OCI-LY3 (cell line): ENCODE measurements at regions not wholly inside any gene's neighbourhood (a gene's known extent, or its start where the extent isn't known, plus 50 kb on each side); places are given as distances from the start of the nearest gene placed in this dataset.

Source experiments
- H2AFZ ChIP-seq: fragments of 200-600, 300-600 bp; shearing (Covaris generic); 2 replicates; pipeline ENCODE4 v1.6.0; 2014; ENCODE audit warnings: antibody characterized with exemption, low read depth, low read length
- H3K27ac ChIP-seq: fragments of 200-600, 300-600 bp; sonication (generic); 2 replicates; pipeline ENCODE4 v1.5.1; 2014; ENCODE audit warnings: mild to moderate bottlenecking, low read length, moderate library complexity, mixed read lengths
- H3K27me3 ChIP-seq: fragments of 200-600, 300-600 bp; sonication (generic); 2 replicates; pipeline ENCODE4 v1.6.1; 2014; ENCODE audit warnings: low read depth, low read length, mixed read lengths
- H3K36me3 ChIP-seq: fragments of 200-600, 300-600 bp; sonication (generic); replicated peaks from 2 replicates; pipeline ENCODE3; 2014; ENCODE audit warnings: low read depth, low read length, mixed read lengths
- H3K4me1 ChIP-seq: fragments of 300-600, 200-600 bp; sonication (generic); 2 replicates; pipeline ENCODE4 v1.6.1; 2014; ENCODE audit warnings: low read length, mixed read lengths
- H3K4me2 ChIP-seq: fragments of 200-600, 300-600 bp; sonication (generic); 2 replicates; pipeline ENCODE4 v1.6.1; 2014; ENCODE audit warnings: low read length, mixed read lengths
- H3K4me3 ChIP-seq: fragments of 300-600, 200-600 bp; sonication (generic); 2 replicates; pipeline ENCODE4 v1.5.1; 2014; ENCODE audit warnings: antibody characterized with exemption, mild to moderate bottlenecking, low read length, moderate library complexity
- H3K79me2 ChIP-seq: fragments of 300-600, 200-600 bp; shearing (Covaris generic); 2 replicates; pipeline ENCODE4 v1.6.1; 2014; ENCODE audit warnings: mild to moderate bottlenecking, low read length, mixed read lengths
- H3K9ac ChIP-seq: fragments of 300-600, 200-600 bp; shearing (Covaris generic); 2 replicates; pipeline ENCODE4 v1.6.0; 2014; ENCODE audit warnings: mild to moderate bottlenecking, low read length, moderate library complexity
- H3K9me3 ChIP-seq: fragments of 200-600, 300-600 bp; shearing (Covaris generic); 2 replicates; pipeline ENCODE4 v1.6.1; 2014; ENCODE audit warnings: low read length, mixed read lengths; ENCODE audit not compliant: insufficient read depth
- H4K20me1 ChIP-seq: fragments of 200-600, 300-600 bp; sonication (generic); 2 replicates; pipeline ENCODE4 v1.6.1; 2016; ENCODE audit warnings: low read length, mixed read lengths; ENCODE audit not compliant: insufficient read depth
- CTCF ChIP-seq: fragments of 200-600, 300-600 bp; sonication (generic); IDR thresholded peaks from 2 replicates; pipeline ENCODE4 v1.5.1; 2014; ENCODE audit warnings: antibody characterized with exemption, low read length, low read depth
- EZH2phosphoT487 ChIP-seq: fragments of 200-600 bp; shearing (Covaris generic); IDR thresholded peaks from 2 replicates; pipeline ENCODE4 v1.6.1; 2018; ENCODE audit warnings: antibody characterized with exemption, mixed run types, low read depth

- Histone ChIP-seq H2AFZ (no peak overlapping the region), H3K36me3 (no peaks in the 10 kb centered on the region), H3K4me1 (no peaks in the 10 kb centered on the region), H3K4me2 (no peak overlapping the region), H3K79me2 (no peaks in the 10 kb centered on the region), H3K27me3 (no peaks in the 10 kb centered on the region), H3K27ac (no peak overlapping the region), H3K9ac (no peak overlapping the region), H4K20me1 (no peaks in the 10 kb centered on the region), H3K9me3 (no peaks in the 10 kb centered on the region), H3K4me3 (no peak overlapping the region)
- TF ChIP-seq CTCF, result no peak
- TF ChIP-seq EZH2phosphoT487, result no peak
Measured at GRCh38 chr5:19044931-19045695, 942.9 kb downstream of the CDH18 start.

- H3K4me2 ChIP-seq, result no peak overlapping the region
Measured at GRCh38 chr5:19047277-19047676, 940.7 kb downstream of the CDH18 start.

GRCh38 chr5:19048726-19049125 is 939.3 kb downstream of the CDH18 start:
- Histone ChIP-seq H3K27ac (no peak overlapping the region), H3K4me3 (no peak overlapping the region)

More at GRCh38 chr5:19047277-19047676, 940.7 kb downstream of the CDH18 start:
- Histone ChIP-seq H3K27ac (no peak overlapping the region), H3K9ac (no peak overlapping the region), H3K4me1 (no peaks in the 10 kb centered on the region), H3K79me2 (no peaks in the 10 kb centered on the region), H2AFZ (no peak overlapping the region), H3K4me3 (no peak overlapping the region), H3K36me3 (no peaks in the 10 kb centered on the region), H3K9me3 (no peaks in the 10 kb centered on the region), H4K20me1 (no peaks in the 10 kb centered on the region), H3K27me3 (no peaks in the 10 kb centered on the region)
- no peak for TF ChIP-seq EZH2phosphoT487
- TF ChIP-seq CTCF, result no peak

GRCh38 chr5:19058216-19058615 is 929.8 kb downstream of the CDH18 start:
- Histone ChIP-seq H4K20me1 (no peaks in the 10 kb centered on the region), H3K36me3 (no peaks in the 10 kb centered on the region), H3K9me3 (no peaks in the 10 kb centered on the region), H3K27me3 (no peaks in the 10 kb centered on the region), H3K4me3 (no peak overlapping the region), H2AFZ (no peak overlapping the region), H3K9ac (no peak overlapping the region), H3K27ac (no peak overlapping the region), H3K4me1 (no peaks in the 10 kb centered on the region), H3K79me2 (no peaks in the 10 kb centered on the region), H3K4me2 (no peak overlapping the region)
- TF ChIP-seq CTCF (no peak), EZH2phosphoT487 (no peak)

More at GRCh38 chr5:19048726-19049125, 939.3 kb downstream of the CDH18 start:
- Histone ChIP-seq H3K4me2 (no peak overlapping the region), H3K36me3 (no peaks in the 10 kb centered on the region), H3K4me1 (no peaks in the 10 kb centered on the region), H3K27me3 (no peaks in the 10 kb centered on the region), H4K20me1 (no peaks in the 10 kb centered on the region), H3K9me3 (no peaks in the 10 kb centered on the region), H3K9ac (no peak overlapping the region), H2AFZ (no peak overlapping the region), H3K79me2 (no peaks in the 10 kb centered on the region)
- no peak for TF ChIP-seq CTCF
- TF ChIP-seq EZH2phosphoT487, result no peak
